SKM-1 treated with dmso at 0.1 percent for 144 hours (cell line): ENCODE measurements at regions not wholly inside any gene's neighbourhood (a gene's known extent, or its start where the extent isn't known, plus 50 kb on each side); places are given as distances from the start of the nearest gene placed in this dataset.
A peak's percentile ranks its signal among the peaks of the same experiment; 100 is the strongest.
"Not testable (repeated sequence)": the region's sequence is repeated elsewhere in the genome, so short reads cannot be mapped to it uniquely, and the experiment has no call there.

Experiments used
- DNase-seq: peaks from one replicate; lab custom pipeline; 2025; ENCODE audit not compliant: unreplicated experiment; lab: John Stamatoyannopoulos, UW

DNA sequence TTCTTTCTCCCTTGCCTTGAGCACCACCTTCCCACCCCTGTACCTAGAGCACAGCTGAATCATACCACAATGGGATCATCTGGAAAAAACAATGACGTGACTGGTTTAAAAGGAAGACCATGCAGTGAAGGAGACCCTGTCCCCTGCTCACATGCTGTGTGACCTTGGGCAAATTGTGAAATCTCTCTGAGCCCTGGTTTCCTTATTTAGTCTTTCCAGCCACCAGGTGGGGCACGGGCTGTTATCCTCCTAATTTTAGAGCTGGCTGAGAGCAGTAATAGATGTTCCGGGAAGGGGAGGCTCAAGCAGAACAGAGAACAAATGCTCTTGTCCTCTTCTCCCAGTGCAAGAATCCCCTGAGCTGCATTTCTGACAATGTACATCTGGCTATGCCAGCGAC lies 198.3 kb downstream of the RPS24 start:
- peak; percentile 22 for DNase-seq

DNA sequence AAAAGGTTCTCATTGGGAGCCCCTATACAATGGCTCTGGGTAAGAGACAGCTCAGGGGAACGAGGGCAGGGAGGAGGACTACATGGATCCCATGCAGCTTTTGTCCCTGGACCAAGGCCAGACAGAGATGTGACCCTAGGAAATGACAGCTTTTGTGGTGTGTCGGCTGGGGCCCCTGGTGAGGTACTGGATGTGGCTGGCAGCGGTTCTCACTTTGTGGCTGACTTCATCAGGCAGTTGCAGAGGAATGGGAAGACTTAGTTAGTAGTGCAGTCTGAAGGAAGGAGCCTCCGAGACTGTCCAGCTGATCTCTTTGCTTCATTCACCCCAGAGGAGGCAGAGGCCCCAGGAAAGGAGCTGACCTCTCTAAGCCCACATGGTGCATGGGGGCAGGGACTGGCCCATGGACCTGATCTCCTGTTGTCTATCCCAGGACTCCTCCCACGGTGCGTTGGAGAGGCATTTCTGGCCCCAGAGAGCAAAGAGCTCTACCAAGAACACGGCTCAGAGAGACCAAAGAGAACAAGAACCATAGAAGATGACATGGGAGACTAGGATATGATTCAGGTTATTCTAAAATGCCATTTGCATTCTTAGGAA lies 202.9 kb downstream of the RPS24 start:
- DNase-seq, result peak; percentile 52

DNA sequence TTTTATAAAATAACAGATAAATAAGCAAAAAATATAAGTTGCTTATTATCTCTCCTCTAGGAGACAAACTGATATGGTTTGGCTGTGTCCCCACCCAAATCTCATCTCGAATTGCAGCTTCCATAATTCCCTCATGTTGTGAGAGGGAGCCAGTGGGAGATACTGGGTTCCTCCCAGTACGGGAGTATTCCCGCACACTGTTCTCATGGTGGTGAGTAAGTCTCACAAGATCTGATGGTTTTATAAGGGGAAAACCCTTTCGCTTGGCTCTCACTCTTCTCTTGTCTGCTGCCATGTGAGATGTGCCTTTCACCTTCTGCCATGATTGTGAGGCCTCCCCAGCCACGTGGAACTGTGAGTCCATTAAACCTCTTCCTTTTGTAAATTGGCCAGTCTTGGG lies 204.3 kb downstream of the RPS24 start:
- DNase-seq, result not testable (repeated sequence)

DNA sequence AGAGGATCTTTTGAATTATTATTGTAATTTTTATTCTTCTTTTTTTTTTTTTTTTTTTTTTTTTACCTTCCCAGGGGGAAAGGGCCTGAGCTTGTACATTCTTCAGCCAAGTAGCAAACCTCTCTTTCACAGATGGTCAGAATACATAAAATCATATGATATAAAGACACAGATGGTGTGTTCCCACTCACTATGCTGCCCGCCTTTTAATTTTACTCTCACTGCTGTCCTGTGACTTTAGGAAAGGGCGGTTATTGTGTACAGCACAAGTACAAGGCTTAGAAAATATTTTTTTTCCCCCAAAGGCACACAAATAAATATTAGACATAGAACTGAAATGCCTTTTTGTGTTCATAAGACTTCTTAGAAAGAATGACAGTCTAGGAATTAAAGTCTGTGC lies 213.6 kb downstream of the RPS24 start:
- DNase-seq, result no peak

DNA sequence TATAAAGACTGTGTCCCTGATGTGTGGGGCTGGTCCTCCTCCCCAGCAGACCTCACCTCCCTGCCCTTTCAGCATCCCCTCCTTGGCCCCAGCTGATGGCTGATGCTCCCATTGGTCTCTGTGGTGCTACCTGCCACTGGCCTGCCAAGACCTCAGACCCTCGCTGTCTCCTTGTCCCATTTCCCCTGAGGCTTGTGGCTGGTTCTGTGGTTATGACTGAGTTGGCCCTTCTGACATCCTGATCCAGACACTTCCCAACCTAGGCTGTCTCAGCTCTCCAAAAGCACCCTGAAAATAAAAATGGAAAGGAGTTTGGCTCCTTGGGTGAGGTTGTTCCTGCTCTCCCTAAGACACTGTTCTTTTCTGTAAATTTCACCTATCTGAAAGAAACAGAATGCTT lies 214.2 kb downstream of the RPS24 start:
- no peak for DNase-seq

DNA sequence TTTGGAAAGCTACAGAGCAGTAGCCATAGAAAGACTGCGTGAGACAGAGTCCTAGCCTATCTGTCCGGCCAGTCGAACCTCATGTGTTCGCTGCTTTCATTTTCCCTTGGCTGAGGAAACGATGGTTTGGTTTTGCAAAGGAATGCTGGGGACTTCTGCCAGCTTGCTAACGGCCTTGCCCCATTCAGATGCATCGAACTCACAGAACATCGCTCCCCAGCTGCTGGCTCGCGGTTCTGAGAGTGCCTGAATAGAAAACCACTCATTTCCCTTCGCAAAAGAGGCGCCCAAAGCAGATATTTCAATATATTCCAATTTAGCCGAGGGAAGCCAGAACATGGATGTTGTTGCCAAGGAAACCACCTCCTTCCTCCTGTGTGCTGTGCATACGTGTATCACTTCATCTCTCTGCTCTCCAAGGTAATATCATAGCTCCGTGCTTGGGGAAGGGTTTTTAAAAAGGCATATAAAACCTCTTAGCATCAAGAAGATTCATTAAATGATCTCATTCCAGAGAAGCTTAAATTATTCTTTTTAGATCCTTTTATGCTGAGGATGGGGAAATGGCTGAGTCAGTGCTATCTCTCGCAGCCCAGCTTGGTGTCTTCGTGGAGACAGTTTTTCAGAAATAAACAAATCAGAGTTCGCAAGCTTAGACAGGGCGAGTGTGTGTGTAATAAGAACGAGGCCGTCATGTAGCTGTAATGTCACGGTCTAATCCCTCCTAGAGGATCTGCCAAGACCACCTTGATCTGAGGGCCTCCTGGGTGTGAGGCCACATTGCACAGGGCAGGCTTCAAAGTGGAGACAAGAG lies 215.2 kb downstream of the RPS24 start:
- DNase-seq, result no peak

DNA sequence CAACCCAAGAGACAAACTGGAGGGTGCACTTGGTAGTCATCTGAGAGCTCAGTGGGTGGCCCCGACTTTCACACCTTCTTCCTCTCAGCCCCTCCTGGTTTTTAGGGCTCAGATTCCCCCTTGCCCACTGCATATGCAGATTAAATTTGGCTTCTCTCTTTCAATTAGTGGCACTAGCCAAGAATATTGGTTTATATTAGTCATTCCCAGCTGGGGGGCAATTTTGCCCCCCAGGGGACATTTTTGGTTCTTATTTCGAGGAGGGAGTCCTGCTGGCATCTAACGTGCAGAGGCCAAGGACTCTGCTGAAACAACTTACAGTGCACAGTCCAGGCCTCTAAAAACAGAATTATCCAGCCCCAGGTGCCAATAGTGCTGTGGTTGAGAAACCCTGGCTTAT lies 216.0 kb downstream of the RPS24 start:
- no peak for DNase-seq

DNA sequence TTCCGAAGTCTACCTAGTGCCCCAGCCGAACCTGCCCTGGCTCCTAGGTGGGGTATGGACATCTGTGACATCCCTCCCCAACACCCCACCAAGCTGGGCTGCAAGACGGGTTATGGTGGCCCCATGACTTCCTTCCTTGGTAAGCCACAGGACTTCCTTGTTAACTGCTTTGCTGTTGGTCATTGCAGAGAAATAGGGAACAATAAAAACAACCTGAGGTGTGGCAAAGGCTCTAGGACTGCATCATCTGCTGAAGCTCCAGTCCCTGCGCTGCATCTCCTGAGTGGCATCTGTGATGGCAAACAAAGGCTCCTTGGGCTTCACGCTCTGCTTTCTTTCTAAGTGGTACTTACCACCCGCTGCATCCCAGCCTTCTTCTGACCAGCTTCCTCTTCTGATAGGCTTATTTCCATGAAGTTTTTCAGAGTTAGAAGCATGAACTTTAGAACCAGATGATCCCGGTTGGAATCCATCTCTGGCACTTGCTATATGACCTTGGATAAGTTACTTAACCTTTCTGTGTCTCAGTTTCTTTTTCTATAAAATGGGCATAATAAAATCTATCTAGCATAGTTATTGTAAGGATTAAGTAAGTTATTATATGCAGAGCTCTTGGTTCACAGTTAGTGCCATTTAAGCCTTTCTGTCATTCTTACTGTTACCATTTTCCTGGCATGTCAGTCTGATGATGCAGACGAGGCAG lies 216.8 kb downstream of the RPS24 start:
- peak; percentile 98 for DNase-seq

DNA sequence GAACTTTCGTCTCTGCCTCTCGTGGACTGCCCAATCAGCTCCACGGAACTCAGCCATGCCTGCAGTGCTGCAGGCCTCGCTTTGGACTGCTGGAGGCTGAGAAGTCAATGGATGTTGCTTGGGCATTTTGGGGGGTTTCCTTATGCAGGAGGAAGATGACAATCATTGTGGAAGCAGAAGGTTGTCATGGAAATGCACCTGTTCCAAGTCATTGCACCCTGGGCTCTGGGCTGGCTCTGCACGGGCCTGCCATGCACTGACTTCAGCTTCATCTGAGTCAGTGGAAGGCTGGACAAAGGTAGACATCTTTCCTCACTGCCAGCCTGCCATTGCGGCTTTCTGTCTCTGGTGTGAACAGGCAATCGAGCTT lies 217.3 kb downstream of the RPS24 start:
- DNase-seq, result no peak

DNA sequence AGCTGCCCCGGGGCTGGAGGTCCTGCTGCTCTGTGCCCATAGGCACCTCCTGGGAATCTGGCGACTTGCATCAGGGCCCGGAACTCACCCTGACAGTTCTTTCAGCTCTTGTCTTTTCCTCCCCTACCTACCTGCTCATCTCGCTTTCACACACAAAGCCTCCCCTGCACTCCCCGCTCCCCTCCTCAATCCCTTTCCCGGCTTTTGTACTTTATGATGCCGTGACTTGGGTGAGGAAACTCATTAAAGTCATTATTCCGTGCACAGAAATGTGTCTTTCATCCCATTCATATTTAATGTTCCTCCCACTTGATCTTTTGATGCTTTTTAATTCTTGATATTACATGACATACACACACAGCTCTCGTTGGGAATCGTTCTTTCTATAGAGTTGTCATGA lies 218.6 kb downstream of the RPS24 start:
- DNase-seq, result no peak

DNA sequence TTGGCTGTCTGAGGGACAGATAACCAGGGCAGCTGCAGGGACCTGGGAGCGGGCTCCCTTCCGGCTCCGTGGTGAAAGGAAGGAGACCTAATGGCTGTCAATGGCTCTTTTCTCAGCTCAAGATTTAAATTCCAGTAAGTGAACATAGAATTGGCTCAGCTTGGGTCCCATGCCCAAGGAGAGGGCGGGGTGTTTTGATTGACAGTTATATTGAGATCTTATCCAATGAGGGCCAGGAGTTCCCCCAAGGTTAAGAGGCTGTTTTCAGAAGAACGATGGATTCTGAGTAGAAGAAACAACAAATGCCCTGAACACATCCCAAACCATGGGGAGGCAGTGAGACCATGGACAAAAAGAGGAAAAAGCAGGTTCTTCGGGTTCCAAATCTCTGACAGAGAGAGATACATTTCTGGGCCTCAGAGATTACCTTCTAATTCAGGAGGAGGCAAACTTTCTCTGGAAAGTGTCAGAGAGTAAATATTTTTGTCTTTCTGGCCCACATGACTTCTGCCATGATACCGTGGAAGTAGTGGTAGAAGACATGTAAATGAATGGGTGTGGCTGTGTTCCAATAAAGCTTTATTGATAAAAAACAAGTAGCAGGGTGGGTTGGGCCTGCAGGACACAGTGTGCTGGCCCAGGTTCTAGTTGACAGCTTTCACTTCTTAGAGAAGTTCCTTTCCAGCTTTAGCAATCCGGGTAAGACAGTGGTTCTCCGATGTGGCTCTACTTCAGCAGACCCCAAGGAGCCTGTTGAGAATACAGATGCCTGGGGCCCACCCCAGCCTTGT lies 219.6 kb downstream of the RPS24 start:
- DNase-seq, result no peak

DNA sequence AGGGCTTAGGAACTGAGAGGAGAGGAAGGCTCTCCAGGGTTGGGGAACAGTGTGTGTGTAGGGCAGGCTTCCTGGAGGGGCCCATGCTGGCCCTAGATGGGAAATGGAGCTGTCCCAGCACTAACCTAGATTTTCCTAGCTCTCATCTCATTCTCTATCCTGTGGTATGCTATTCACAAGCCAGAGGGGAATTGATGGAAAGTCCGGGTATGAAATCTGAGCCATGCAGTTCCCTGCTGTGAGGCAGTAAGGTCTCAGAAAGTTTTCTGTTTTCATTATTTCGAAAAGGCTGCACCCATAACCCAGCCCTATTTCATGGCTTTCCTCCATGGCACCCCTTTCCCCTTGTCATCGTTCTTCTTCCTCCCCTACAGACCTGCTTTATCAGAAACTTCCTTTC lies 220.3 kb downstream of the RPS24 start:
- no peak for DNase-seq

DNA sequence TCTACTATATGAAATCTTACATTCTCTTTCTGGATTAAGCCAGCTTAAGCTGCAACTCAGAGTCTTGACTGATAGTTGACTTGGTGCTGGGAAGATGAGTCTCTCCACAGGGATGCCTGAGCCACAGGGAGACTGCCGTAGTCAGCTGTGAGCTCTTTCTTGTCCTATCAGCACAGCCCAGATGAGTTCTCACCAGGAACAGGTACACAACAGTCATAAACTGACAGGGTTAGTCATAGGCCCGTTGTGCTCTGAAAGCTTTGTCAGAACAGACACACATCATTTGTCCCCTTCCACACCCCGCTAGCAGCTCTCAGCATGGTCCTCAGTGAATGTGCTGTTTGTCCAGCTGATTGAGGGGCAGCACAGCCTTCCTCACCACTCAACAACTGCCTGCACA lies 221.6 kb downstream of the RPS24 start:
- DNase-seq, result no peak

DNA sequence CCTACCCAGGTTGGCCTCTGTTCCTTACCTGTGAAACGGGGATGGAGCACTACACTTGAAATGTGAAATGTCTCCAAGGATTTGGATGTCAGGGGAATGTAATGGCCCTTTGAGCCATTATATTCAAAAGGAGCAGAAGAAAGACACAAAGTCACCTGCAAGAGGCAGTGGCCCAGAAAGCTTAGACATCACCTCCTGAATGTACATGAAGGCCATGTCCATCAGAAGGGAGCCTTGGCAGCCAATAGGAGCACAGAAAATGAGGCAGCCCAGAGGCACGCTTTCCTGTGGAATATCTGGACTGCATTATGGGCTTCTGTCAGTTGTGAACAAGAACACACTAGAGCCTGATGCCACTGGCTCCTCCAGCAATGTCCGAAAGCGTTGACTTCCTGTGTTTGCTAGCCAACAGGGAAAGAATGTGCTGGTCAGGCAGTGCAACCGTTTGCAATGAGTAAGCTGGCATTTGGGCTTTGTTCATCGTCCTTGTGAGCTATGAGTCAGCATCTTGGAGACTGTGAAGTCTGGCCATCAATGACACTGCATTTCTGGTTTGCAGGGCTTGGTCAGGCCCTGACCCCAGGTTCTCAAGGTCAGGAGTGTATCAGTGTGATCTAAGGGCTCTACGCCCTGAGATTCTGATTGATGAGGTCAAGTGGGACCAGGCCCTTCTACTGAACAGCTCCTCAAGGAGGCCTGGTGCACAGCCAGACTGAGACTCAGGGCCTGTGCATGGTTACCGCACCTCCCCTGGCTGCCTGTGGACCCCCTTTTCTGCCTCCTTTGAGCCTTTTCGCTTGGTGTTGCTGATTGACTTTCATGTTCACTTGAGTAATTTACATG lies 222.4 kb downstream of the RPS24 start:
- peak; percentile 18 for DNase-seq

DNA sequence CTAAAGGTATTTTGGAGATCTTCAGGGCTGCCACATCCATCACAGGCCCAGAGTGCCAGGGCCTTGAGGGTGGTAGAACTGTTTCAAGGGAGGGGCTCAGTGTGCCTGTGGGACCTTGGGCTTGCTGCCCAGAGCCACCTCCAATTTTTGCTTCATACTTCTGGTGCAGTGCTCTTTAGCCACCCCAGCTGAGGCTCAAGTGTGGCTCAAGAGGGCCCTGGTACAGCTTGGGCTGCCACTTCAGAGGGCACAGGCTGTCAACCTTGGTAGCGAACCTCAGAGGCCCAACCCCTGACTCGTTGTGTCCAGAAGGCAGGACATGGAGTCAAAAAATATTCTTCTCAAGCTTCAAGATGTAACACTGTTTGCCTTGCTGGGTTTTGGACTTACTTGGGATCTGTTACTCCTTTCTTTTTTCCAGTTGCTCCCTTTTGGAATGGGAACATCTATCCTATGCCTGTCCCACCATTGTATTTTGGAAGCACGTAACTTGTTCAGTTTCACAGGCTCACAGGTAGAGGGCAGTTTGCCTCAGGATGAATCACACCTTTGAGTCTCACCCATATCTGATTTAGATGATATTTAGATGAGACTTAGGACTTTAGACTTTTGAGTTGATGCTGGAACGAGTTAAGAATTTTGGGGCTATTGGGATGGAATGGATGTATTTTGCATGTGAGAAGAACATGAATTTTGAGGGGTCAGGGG lies 224.8 kb downstream of the RPS24 start:
- DNase-seq, result no peak

DNA sequence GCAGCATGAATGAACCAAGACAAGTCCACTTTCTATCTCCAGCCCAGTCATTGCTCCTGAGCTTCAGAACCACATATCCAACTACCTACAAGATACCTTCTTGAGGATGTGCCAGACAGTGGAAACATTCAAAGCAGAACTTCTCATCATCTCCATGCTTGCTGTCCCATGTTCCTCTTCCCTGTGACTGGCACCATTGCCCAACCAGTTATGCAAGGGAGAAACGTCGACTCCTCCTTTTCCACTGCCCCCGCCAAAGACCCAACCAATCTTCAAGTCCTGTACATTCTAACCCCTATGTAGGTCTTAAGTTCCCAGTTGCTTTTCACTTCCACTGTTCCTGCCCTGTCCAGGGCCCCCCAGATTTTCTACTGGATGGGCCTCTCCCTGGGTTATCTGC lies 225.7 kb downstream of the RPS24 start:
- DNase-seq, result peak; percentile 31

DNA sequence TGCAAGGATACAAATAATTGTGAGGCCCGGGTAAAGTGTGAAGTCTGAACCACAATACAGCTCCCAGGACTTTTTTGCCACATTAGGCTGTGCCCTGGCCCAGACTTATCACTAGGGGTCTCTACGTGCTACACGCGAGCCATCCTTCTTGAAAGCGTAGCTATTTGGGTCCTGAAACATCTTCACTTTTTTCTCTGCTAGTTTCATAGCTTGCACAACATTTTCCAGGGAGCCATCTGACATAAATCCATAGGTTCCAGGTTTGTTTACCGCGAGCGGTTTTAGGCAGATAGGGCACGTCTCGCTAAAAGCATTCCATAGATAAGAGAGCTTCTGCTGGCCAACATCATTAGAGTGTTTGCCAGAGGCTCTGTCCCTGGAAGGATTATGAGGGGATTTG lies 226.5 kb downstream of the RPS24 start:
- no peak for DNase-seq

DNA sequence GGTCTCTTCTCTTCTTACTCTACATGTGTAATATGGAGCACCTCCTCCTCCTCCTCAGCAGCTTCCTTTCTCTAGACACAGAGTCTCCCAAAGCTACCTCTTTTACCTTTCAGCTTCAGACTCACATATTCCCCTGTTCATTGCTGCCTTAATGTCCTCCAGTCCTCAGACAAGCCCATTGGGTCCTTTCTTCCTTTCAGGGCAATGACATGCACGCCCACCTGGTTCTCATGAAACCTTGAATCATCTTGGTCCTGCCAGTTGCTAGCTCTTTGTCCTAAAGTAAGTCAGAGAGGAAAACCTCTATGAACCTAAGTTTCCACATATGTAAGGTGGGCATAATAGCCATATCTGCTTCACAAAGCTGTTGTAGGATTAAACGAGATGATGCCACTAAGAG lies 227.0 kb downstream of the RPS24 start:
- DNase-seq, result no peak

DNA sequence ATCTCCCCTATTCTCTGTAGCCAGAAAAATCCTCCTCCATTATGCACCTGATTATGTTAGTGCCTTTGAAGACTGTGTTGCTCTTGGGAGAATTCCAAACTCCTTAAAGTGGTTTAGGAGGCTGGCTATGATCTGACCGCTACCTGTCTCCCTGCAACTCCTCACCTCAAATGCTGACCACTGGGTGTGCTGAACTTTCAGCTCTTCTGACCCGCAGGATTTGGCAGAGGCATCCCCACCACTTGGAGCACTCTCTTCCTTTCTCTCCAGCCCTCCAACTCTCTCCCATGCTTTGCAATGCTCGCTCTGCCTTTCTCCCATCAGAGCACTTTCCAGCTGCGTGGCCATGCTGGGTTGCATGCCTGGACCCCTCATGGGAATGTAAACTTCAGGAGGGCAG lies 227.6 kb downstream of the RPS24 start:
- no peak for DNase-seq

DNA sequence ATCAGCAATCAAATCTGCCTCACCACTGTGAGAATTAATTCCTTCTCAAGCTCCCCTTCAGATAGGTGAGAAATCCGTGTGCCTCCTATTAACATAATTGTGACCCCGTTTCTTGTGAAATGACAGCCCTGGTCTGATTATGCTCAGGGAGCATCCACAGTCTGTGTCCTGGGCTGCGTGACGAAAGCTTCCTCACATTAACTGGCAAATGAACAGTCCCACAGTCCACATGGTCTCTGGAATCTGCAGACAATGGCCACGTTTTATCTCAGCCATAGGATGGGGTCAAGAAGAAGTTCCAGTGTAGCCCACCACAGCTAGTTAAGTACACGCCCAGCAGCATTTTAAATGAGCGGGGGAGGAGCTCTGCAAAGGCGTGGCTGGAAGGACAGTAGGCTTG lies 229.2 kb downstream of the RPS24 start:
- no peak for DNase-seq
